ENCODE measurements at regions not wholly inside any gene's neighbourhood (a gene's known extent, or its start where the extent isn't known, plus 50 kb on each side); places are given as distances from the start of the nearest gene placed in this dataset.
"Not testable (repeated sequence)": the region's sequence is repeated elsewhere in the genome, so short reads cannot be mapped to it uniquely, and the experiment has no call there.

GRCh38 chrX:102846544-102847236 lies 90.4 kb upstream of the RAB40AL start:
- Histone ChIP-seq H3K9me3 (no peaks in the 10 kb centered on the region), H3K27ac (no peak overlapping the region), H3K36me3 (no peaks in the 10 kb centered on the region), H3K9ac (ENCODE audit: low read depth in 2 of 2, low read length in 2 of 2) (no peak overlapping the region), H3K4me1 (no peaks in the 10 kb centered on the region), H3K27me3 (no peaks in the 10 kb centered on the region), H3K4me3 (no peak overlapping the region)
- no peak for TF ChIP-seq CTCF (IDR thresholded peaks at IDR 0.05)
- intact Hi-C loops (cut with DNase I): no loop called here
- DNase-seq: no peak

- no peaks in the 10 kb centered on the region for H3K36me3 ChIP-seq
- H3K27ac ChIP-seq: no peak overlapping the region
- no peak overlapping the region for H3K4me3 ChIP-seq
- no peaks in the 10 kb centered on the region for H3K9me3 ChIP-seq
- intact Hi-C loops (cut with DNase I): no loop called here
- no peak for TF ChIP-seq CTCF (IDR thresholded peaks at IDR 0.05)
- H3K9ac ChIP-seq (ENCODE audit: low read depth in 2 of 2, low read length in 2 of 2): no peak overlapping the region
- no peaks in the 10 kb centered on the region for H3K27me3 ChIP-seq
- no peaks in the 10 kb centered on the region for H3K4me1 ChIP-seq
- no peak for DNase-seq
These were observed 89.7 kb upstream of the RAB40AL start for GRCh38 chrX:102847362-102847761.

- no peak for TF ChIP-seq CTCF (IDR thresholded peaks at IDR 0.05)
- Histone ChIP-seq H3K9me3 (no peaks in the 10 kb centered on the region), H3K9ac (ENCODE audit: low read depth in 2 of 2, low read length in 2 of 2) (no peak overlapping the region), H3K4me1 (no peaks in the 10 kb centered on the region), H3K36me3 (no peaks in the 10 kb centered on the region), H3K4me3 (no peak overlapping the region), H3K27ac (no peak overlapping the region), H3K27me3 (no peaks in the 10 kb centered on the region)
- intact Hi-C loops (cut with DNase I): no loop called here
- no peak for DNase-seq
These were observed 87.7 kb upstream of the RAB40AL start for GRCh38 chrX:102849396-102849795.

- H3K27ac ChIP-seq; H3K9ac ChIP-seq (ENCODE audit: low read depth in 2 of 2, low read length in 2 of 2); DNase-seq; H3K9me3 ChIP-seq; H3K4me1 ChIP-seq; H3K4me3 ChIP-seq; intact Hi-C loops (cut with DNase I); H3K27me3 ChIP-seq; H3K36me3 ChIP-seq: not testable (repeated sequence)
These were observed 78.1 kb upstream of the RAB40AL start for GRCh38 chrX:102858826-102859549.

- H3K27me3 ChIP-seq: no peaks in the 10 kb centered on the region
- H3K4me3 ChIP-seq: no peak overlapping the region
- TF ChIP-seq CTCF (IDR thresholded peaks at IDR 0.05): no peak
- H3K36me3 ChIP-seq: no peaks in the 10 kb centered on the region
- H3K4me1 ChIP-seq: no peaks in the 10 kb centered on the region
- no peak for DNase-seq
- no peaks in the 10 kb centered on the region for H3K9me3 ChIP-seq
- H3K9ac ChIP-seq (ENCODE audit: low read depth in 2 of 2, low read length in 2 of 2): no peak overlapping the region
- no peak overlapping the region for H3K27ac ChIP-seq
- intact Hi-C loops (cut with DNase I): no loop called here
These were observed 77.6 kb upstream of the RAB40AL start for GRCh38 chrX:102859550-102859871.

- TF ChIP-seq CTCF (IDR thresholded peaks at IDR 0.05): no peak
- no peak for DNase-seq
- H3K9me3 ChIP-seq: no peaks in the 10 kb centered on the region
- H3K4me3 ChIP-seq: no peak overlapping the region
- no peak overlapping the region for H3K9ac ChIP-seq (ENCODE audit: low read depth in 2 of 2, low read length in 2 of 2)
- H3K4me1 ChIP-seq: no peaks in the 10 kb centered on the region
- no peaks in the 10 kb centered on the region for H3K36me3 ChIP-seq
- intact Hi-C loops (cut with DNase I): no loop called here
- no peaks in the 10 kb centered on the region for H3K27me3 ChIP-seq
- H3K27ac ChIP-seq: no peak overlapping the region
These were observed 76.8 kb upstream of the RAB40AL start for GRCh38 chrX:102860235-102860634.

Data from colonic mucosa (tissue), 4 donors.